NCI-H345 treated with DMSO at 0.1 percent for 48 hours (cell line): ENCODE measurements at regions not wholly inside any gene's neighbourhood (a gene's known extent, or its start where the extent isn't known, plus 50 kb on each side); places are given as distances from the start of the nearest gene placed in this dataset.
"Not testable (repeated sequence)": the region's sequence is repeated elsewhere in the genome, so short reads cannot be mapped to it uniquely, and the experiment has no call there.

Experiments used
- DNase-seq: peaks from one replicate; lab custom pipeline; 2025; ENCODE audit not compliant: unreplicated experiment; lab: John Stamatoyannopoulos, UW

GRCh38 chr12:127830065-127830460 is 436.9 kb upstream of the TMEM132C start:
- DNase-seq, result no peak

- no peak for DNase-seq
Measured at GRCh38 chr12:127830730-127831129, 436.2 kb upstream of the TMEM132C start.

- DNase-seq, result no peak
Measured at GRCh38 chr12:127832172-127832571, 434.8 kb upstream of the TMEM132C start.

- not testable (repeated sequence) for DNase-seq
Measured at GRCh38 chr12:127836802-127837201, 430.2 kb upstream of the TMEM132C start.

- no peak for DNase-seq
Measured at GRCh38 chr12:127857661-127858060, 409.3 kb upstream of the TMEM132C start.

- DNase-seq, result no peak
Measured at GRCh38 chr12:127860536-127860935, 406.4 kb upstream of the TMEM132C start.

GRCh38 chr12:127861406-127861805 is 405.6 kb upstream of the TMEM132C start:
- no peak for DNase-seq

- DNase-seq, result no peak
Measured at GRCh38 chr12:127873306-127873705, 393.7 kb upstream of the TMEM132C start.

- DNase-seq, result no peak
Measured at GRCh38 chr12:127881371-127882140, 385.4 kb upstream of the TMEM132C start.

- no peak for DNase-seq
Measured at GRCh38 chr12:127883013-127883412, 384.0 kb upstream of the TMEM132C start.

- DNase-seq, result no peak
Measured at GRCh38 chr12:127885954-127886750, 380.8 kb upstream of the TMEM132C start.

GRCh38 chr12:127886827-127887226 is 380.1 kb upstream of the TMEM132C start:
- DNase-seq, result no peak

- DNase-seq, result no peak
Measured at GRCh38 chr12:127888943-127889719, 377.8 kb upstream of the TMEM132C start.

GRCh38 chr12:127893895-127894609 is 372.9 kb upstream of the TMEM132C start:
- no peak for DNase-seq

- no peak for DNase-seq
Measured at GRCh38 chr12:127896661-127897060, 370.3 kb upstream of the TMEM132C start.

GRCh38 chr12:127898616-127899015 is 368.4 kb upstream of the TMEM132C start:
- DNase-seq, result no peak

GRCh38 chr12:127899971-127900370 is 367.0 kb upstream of the TMEM132C start:
- DNase-seq, result no peak

GRCh38 chr12:127900386-127900785 is 366.6 kb upstream of the TMEM132C start:
- no peak for DNase-seq

GRCh38 chr12:127903146-127903545 is 363.8 kb upstream of the TMEM132C start:
- DNase-seq, result no peak

- DNase-seq, result no peak
Measured at GRCh38 chr12:127909041-127909440, 357.9 kb upstream of the TMEM132C start.

GRCh38 chr12:127911291-127911690 is 355.7 kb upstream of the TMEM132C start:
- DNase-seq, result no peak
